Prostate gland (tissue), 2 donors: ENCODE measurements at regions not wholly inside any gene's neighbourhood (a gene's known extent, or its start where the extent isn't known, plus 50 kb on each side); places are given as distances from the start of the nearest gene placed in this dataset.
A peak's percentile ranks its signal among the peaks of the same experiment; 100 is the strongest.

ENCODE experiments used
- DNase-seq: peaks from one replicate; pipeline ENCODE4 v3.0.0-alpha.2; 2019; ENCODE audit warnings: low spot score
- H3K27ac ChIP-seq, 2 donors: fragments of 200-600 bp; sonication (generic); 2 replicates each; pipeline ENCODE4 v1.5.1; 2017 to 2019
- H3K27me3 ChIP-seq: fragments of 200-600 bp; sonication (generic); replicated peaks from 2 replicates; pipeline ENCODE4 v1.5.1; 2019; ENCODE audit not compliant: insufficient read depth
- H3K36me3 ChIP-seq, 2 donors: fragments of 200-600 bp; sonication (generic); 1 replicate in 1 of 2; 2 replicates in 1 of 2; pipeline versions ENCODE4 v1.5.1 to v1.8.1; 2017 to 2019
- H3K4me1 ChIP-seq: fragments of 200-600 bp; sonication (generic); replicated peaks from 2 replicates; pipeline ENCODE4 v1.5.1; 2019
- H3K4me3 ChIP-seq, 2 donors: fragments of 200-600 bp; sonication (generic); 2 replicates each; pipeline ENCODE4 v1.5.1; 2017 to 2019
- H3K9me3 ChIP-seq: fragments of 200-600 bp; sonication (generic); 2 replicates; pipeline ENCODE4 v1.5.1; 2017
- POLR2A ChIP-seq: fragments of 450-650 bp; IDR thresholded peaks from one replicate; pipeline ENCODE4 v1.6.1; 2016; ENCODE audit warnings: antibody characterized with exemption, mild to moderate bottlenecking
- POLR2AphosphoS5 ChIP-seq: sonication (generic); formaldehyde crosslinking; IDR thresholded peaks from one replicate; pipeline ENCODE4 v1.6.1; 2017; ENCODE audit warnings: antibody characterized with exemption
- WGBS: methylation state at CpG from one replicate; pipeline ENCODE4 v1.1.5; 2018; 5-methylcytosine and 5-hydroxymethylcytosine counted together
- intact Hi-C: fragments of 100-400 bp; cut with DNase I; formaldehyde crosslinking; loops from one replicate; pipeline ENCODE4 v1.14.2; 2022
- TF ChIP-seq, protein P1 (sequence below), 4 experiments: fragments of 200-600 bp in 2 of 4; fragments of 450-650 bp in 2 of 4; sonication (generic) in 2 of 4; IDR thresholded peaks; 1 replicate in 3 of 4; 2 replicates in 1 of 4; pipeline ENCODE4 v1.5.1; 2016 to 2019; ENCODE audit warnings: antibody characterized with exemption in 4 of 4, mild to moderate bottlenecking in 2 of 4, moderate library complexity in 2 of 4

DNA sequence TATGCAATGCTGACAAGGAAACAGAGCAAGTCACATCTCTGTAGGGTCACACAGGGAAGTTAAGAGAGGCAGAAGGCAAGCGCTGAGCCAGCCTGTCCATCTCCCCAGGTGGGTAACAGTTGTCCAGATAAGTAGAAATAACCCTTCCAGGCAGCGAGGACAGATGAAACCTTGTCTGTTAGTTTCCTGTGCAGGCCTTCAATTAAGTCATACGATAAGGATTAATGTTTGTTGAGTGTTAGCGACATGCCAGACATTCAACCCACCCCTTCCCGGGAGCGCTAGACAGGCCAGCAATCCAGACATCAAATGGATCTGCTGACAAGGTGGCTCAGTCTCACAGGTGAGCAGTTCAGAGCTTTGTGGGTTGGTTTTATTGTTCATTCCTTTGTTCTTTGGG, 221.5 kb upstream of the FMN2 start:
- H3K4me1 ChIP-seq = no peaks in the 10 kb centered on the region
- no peaks in the 10 kb centered on the region for H3K9me3 ChIP-seq
- no peak overlapping the region for H3K4me3 ChIP-seq
- no peak overlapping the region for H3K27ac ChIP-seq
- no peak for DNase-seq
- TF ChIP-seq POLR2A (no peak), POLR2AphosphoS5 (no peak)
- TF ChIP-seq, protein P1, sequence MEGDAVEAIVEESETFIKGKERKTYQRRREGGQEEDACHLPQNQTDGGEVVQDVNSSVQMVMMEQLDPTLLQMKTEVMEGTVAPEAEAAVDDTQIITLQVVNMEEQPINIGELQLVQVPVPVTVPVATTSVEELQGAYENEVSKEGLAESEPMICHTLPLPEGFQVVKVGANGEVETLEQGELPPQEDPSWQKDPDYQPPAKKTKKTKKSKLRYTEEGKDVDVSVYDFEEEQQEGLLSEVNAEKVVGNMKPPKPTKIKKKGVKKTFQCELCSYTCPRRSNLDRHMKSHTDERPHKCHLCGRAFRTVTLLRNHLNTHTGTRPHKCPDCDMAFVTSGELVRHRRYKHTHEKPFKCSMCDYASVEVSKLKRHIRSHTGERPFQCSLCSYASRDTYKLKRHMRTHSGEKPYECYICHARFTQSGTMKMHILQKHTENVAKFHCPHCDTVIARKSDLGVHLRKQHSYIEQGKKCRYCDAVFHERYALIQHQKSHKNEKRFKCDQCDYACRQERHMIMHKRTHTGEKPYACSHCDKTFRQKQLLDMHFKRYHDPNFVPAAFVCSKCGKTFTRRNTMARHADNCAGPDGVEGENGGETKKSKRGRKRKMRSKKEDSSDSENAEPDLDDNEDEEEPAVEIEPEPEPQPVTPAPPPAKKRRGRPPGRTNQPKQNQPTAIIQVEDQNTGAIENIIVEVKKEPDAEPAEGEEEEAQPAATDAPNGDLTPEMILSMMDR (IDR thresholded peaks at IDR 0.05) = no peak
- WGBS = 68% methylated on average over 6 of the region's 6 CpGs
- H3K36me3 ChIP-seq = no peaks in the 10 kb centered on the region
- intact Hi-C loops = no loop called here
- H3K27me3 ChIP-seq = no peaks in the 10 kb centered on the region

DNA sequence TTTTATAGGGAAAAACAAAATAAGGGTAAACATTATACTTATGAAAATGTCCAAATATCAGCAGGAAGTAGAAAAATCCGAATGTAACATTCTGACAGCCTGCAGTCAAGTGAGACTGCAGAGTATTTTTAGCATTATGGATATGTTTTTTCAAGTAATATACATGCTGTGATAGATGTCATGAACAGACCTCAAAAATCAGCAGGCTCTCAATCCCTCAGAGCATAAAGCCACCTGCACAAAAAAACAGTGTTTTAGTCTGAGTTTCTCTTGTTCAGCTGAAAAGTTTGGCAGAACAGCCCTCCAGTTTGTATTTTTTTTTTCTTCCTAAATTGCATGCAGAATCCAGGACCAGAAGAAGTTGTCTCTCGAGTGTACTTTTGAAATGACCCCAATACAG, 219.1 kb upstream of the FMN2 start:
- Histone ChIP-seq H3K4me1 (no peaks in the 10 kb centered on the region), H3K27ac (no peak overlapping the region), H3K27me3 (no peaks in the 10 kb centered on the region), H3K4me3 (no peak overlapping the region), H3K36me3 (no peaks in the 10 kb centered on the region), H3K9me3 (no peaks in the 10 kb centered on the region)
- TF ChIP-seq POLR2AphosphoS5 (no peak), POLR2A (no peak)
- TF ChIP-seq, protein P1 (IDR thresholded peaks at IDR 0.05) = no peak
- 37% methylated on average over 2 of the region's 2 CpGs for WGBS
- intact Hi-C loops = no loop called here
- no peak for DNase-seq

DNA sequence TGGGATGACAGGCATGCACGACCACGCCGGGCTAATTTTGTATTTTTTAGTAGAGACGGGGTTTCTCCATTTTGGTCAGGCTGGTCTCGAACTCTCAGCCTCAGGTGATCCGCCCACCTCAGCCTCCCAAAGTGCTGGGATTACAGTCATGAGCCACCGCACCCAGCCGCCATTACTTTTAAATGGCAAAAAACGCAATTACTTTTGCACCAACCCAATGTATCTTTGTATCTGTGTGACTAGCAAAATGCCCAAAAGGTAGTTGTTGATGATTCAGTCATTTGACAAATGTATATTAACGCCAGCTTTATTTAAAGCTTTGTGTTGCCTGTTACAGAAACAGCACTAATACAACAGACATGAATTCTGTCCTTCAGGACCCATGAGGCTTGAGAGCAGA, 216.9 kb upstream of the FMN2 start:
- Histone ChIP-seq H3K4me3 (no peak overlapping the region), H3K9me3 (no peaks in the 10 kb centered on the region), H3K36me3 (no peaks in the 10 kb centered on the region), H3K27ac (no peak overlapping the region), H3K4me1 (no peaks in the 10 kb centered on the region), H3K27me3 (no peaks in the 10 kb centered on the region)
- TF ChIP-seq, protein P1 (IDR thresholded peaks at IDR 0.05) = no peak
- no peak for TF ChIP-seq POLR2A
- no peak for TF ChIP-seq POLR2AphosphoS5
- WGBS = 97% methylated on average over 10 of the region's 10 CpGs
- DNase-seq = no peak
- intact Hi-C loops = no loop called here

DNA sequence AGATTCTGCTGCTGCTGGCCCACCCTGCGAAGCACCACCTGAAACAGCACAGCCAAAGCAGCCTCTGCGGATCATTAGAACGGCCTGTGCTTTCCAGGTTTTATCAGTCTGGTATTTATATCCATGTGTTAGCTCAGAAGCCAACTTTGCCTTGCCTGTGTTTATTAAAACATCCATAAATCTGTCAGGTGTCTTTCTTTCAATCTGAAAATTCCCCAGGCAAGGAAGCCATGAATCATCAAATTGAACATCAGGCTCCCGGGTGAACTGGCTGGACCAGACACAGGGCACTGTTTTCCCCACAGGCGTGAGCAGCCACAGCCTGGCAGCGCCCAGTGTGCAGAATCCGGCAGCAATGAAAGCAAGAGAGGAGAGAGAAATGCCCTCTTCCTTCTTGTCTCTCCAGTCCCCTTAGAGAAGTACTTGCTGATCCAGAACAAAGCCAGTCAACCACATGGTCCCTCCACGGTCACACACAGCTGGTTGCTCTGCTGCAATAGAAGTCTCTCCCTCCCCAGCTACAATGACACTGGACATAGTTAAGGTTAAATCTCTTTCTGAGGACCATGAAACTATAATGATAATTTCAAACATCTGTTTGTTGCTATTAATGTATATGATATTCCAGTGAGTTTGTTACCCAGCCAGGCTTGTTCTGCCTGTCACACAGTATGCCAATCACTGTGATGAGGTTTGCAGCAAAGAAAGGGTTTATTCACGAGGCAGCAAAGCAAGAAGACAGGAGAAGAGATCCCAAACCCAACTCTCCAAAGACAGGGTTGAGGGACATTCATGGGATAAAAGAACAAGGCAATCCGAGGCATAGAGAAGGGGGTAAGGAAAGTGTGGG, 212.1 kb upstream of the FMN2 start:
- DNase-seq = peak; percentile 74
- WGBS = 30% methylated on average over 10 of the region's 10 CpGs
- no peaks in the 10 kb centered on the region for H3K27me3 ChIP-seq
- H3K4me3 ChIP-seq = no peak overlapping the region
- TF ChIP-seq, protein P1 (IDR thresholded peaks at IDR 0.05) = no peak
- TF ChIP-seq POLR2AphosphoS5 = peak; percentile 83
- H3K36me3 ChIP-seq = no peaks in the 10 kb centered on the region
- H3K4me1 ChIP-seq = peaks cover 4% of the 10 kb centered on the region
- H3K27ac ChIP-seq = peak overlapping the region; percentile 29 to 74
- intact Hi-C loops = no loop called here
- H3K9me3 ChIP-seq = no peaks in the 10 kb centered on the region

DNA sequence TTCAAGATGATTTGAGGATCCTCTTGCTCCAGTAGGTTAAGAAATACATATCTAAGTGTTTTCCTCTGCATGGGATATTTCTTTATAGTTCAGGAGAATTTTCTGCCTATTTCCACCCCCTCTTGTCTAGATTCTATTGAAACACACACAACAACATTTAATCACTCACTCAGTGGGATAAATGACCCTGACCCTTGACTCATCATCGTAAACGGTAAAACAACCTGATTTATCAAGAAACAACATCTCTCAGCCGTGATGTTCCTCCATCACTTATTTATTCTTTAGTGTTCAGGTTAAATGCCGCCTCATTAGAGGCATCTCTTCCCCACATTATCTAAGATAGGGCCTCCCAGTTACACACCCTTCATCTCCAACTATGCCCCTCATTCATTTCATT, 208.7 kb upstream of the FMN2 start:
- WGBS = 83% methylated on average over 4 of the region's 4 CpGs
- Histone ChIP-seq H3K4me1 (peaks cover 5% of the 10 kb centered on the region), H3K27ac (peak overlapping the region in 1 of 2 donors; percentile 65), H3K27me3 (no peaks in the 10 kb centered on the region), H3K9me3 (no peaks in the 10 kb centered on the region), H3K4me3 (no peak overlapping the region), H3K36me3 (no peaks in the 10 kb centered on the region)
- no peak for TF ChIP-seq POLR2A
- TF ChIP-seq, protein P1 (IDR thresholded peaks at IDR 0.05) = no peak
- TF ChIP-seq POLR2AphosphoS5 = no peak
- intact Hi-C loops = no loop called here
- DNase-seq = no peak
